ENCODE measurements at regions not wholly inside any gene's neighbourhood (a gene's known extent, or its start where the extent isn't known, plus 50 kb on each side); places are given as distances from the start of the nearest gene placed in this dataset.
"Not testable (repeated sequence)": the region's sequence is repeated elsewhere in the genome, so short reads cannot be mapped to it uniquely, and the experiment has no call there.

GRCh38 chr7:125326666-125327255, 397.1 kb upstream of the POT1 start:
- no peak for DNase-seq (ENCODE audit: low read depth in 4 of 4, low spot score in 2 of 4)

- DNase-seq (ENCODE audit: low read depth in 4 of 4, low spot score in 2 of 4): peak in 3 of 4 donors; percentile 1 to 36 (median 2)
Observed at GRCh38 chr7:125316466-125316865, 386.8 kb upstream of the POT1 start.

GRCh38 chr7:125299003-125299765, 369.6 kb upstream of the POT1 start:
- no peak for DNase-seq (ENCODE audit: low read depth in 4 of 4, low spot score in 2 of 4)

GRCh38 chr7:125279961-125280360, 350.3 kb upstream of the POT1 start:
- DNase-seq (ENCODE audit: low read depth in 4 of 4, low spot score in 2 of 4): no peak

GRCh38 chr7:125278318-125278717, 348.7 kb upstream of the POT1 start:
- no peak for DNase-seq (ENCODE audit: low read depth in 4 of 4, low spot score in 2 of 4)

GRCh38 chr7:125274742-125275141, 345.1 kb upstream of the POT1 start:
- DNase-seq (ENCODE audit: low read depth in 4 of 4, low spot score in 2 of 4): not testable (repeated sequence)

GRCh38 chr7:125264174-125264856, 334.7 kb upstream of the POT1 start:
- not testable (repeated sequence) for DNase-seq (ENCODE audit: low read depth in 4 of 4, low spot score in 2 of 4)

- not testable (repeated sequence) for DNase-seq (ENCODE audit: low read depth in 4 of 4, low spot score in 2 of 4)
Observed at GRCh38 chr7:125258876-125259417, 329.3 kb upstream of the POT1 start.

- no peak for DNase-seq (ENCODE audit: low read depth in 4 of 4, low spot score in 2 of 4)
Observed at GRCh38 chr7:125257617-125258016, 328.0 kb upstream of the POT1 start.

- peak in 3 of 4 donors; percentile 6 to 36 (median 7) for DNase-seq (ENCODE audit: low read depth in 4 of 4, low spot score in 2 of 4)
Observed at GRCh38 chr7:125256446-125256845, 326.8 kb upstream of the POT1 start.

- DNase-seq (ENCODE audit: low read depth in 4 of 4, low spot score in 2 of 4): peak in 1 of 4 donors; percentile 1
Observed at GRCh38 chr7:125255810-125256209, 326.2 kb upstream of the POT1 start.

- DNase-seq (ENCODE audit: low read depth in 4 of 4, low spot score in 2 of 4): no peak
Observed at GRCh38 chr7:125254566-125254965, 324.9 kb upstream of the POT1 start.

- DNase-seq (ENCODE audit: low read depth in 4 of 4, low spot score in 2 of 4): peak in 1 of 4 donors; percentile 2
Observed at GRCh38 chr7:125253452-125254190, 324.0 kb upstream of the POT1 start.

GRCh38 chr7:125247514-125248098, 318.0 kb upstream of the POT1 start:
- no peak for DNase-seq (ENCODE audit: low read depth in 4 of 4, low spot score in 2 of 4)

GRCh38 chr7:125246706-125247105, 317.1 kb upstream of the POT1 start:
- DNase-seq (ENCODE audit: low read depth in 4 of 4, low spot score in 2 of 4): no peak

- no peak for DNase-seq (ENCODE audit: low read depth in 4 of 4, low spot score in 2 of 4)
Observed at GRCh38 chr7:125241548-125241947, 311.9 kb upstream of the POT1 start.

GRCh38 chr7:125222596-125222995, 293.0 kb upstream of the POT1 start:
- DNase-seq (ENCODE audit: low read depth in 4 of 4, low spot score in 2 of 4): no peak

GRCh38 chr7:125218076-125218475, 288.5 kb upstream of the POT1 start:
- no peak for DNase-seq (ENCODE audit: low read depth in 4 of 4, low spot score in 2 of 4)

- no peak for DNase-seq (ENCODE audit: low read depth in 4 of 4, low spot score in 2 of 4)
Observed at GRCh38 chr7:125201002-125201401, 271.4 kb upstream of the POT1 start.

- DNase-seq (ENCODE audit: low read depth in 4 of 4, low spot score in 2 of 4): no peak
Observed at GRCh38 chr7:125197731-125198393, 268.2 kb upstream of the POT1 start.
